ENCODE measurements at regions not wholly inside any gene's neighbourhood (a gene's known extent, or its start where the extent isn't known, plus 50 kb on each side); places are given as distances from the start of the nearest gene placed in this dataset.

DNA sequence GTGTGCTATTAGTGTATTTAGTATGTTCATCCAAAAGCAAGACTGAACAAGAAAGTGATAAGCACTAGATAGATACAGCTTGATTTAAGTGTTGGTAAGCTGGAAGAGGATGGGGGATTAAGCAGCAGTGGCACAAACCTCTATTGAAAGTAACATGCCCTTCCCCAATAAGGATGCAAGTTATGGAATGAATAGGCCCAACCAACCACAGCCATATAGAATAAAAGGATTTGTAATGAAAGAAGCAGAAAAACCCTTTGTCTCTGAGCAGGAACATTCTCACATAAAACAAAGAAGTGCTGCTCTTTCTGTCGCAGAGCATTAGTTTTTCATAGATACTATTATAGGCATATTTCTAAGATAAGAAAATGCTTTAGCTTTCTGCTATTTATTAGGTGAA lies 310.7 kb downstream of the IPO8 start:
- H3K27me3 Mint-ChIP-seq (ENCODE audit: unreplicated experiment) = peaks cover 11% of the 10 kb centered on the region
- H3K4me1 Mint-ChIP-seq (ENCODE audit: unreplicated experiment) = no peaks in the 10 kb centered on the region
- no peak overlapping the region for H3K27ac Mint-ChIP-seq (ENCODE audit: unreplicated experiment)
- H3K36me3 Mint-ChIP-seq (ENCODE audit: unreplicated experiment) = no peaks in the 10 kb centered on the region
- H3K4me3 Mint-ChIP-seq (ENCODE audit: unreplicated experiment) = no peak overlapping the region
- H3K9me3 Mint-ChIP-seq (ENCODE audit: unreplicated experiment) = peaks cover 4% of the 10 kb centered on the region
- TF ChIP-seq, protein P1, sequence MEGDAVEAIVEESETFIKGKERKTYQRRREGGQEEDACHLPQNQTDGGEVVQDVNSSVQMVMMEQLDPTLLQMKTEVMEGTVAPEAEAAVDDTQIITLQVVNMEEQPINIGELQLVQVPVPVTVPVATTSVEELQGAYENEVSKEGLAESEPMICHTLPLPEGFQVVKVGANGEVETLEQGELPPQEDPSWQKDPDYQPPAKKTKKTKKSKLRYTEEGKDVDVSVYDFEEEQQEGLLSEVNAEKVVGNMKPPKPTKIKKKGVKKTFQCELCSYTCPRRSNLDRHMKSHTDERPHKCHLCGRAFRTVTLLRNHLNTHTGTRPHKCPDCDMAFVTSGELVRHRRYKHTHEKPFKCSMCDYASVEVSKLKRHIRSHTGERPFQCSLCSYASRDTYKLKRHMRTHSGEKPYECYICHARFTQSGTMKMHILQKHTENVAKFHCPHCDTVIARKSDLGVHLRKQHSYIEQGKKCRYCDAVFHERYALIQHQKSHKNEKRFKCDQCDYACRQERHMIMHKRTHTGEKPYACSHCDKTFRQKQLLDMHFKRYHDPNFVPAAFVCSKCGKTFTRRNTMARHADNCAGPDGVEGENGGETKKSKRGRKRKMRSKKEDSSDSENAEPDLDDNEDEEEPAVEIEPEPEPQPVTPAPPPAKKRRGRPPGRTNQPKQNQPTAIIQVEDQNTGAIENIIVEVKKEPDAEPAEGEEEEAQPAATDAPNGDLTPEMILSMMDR (IDR thresholded peaks at IDR 0.05) = no peak
- no peak for DNase-seq (ENCODE audit: extremely low spot score, unreplicated experiment)

DNA sequence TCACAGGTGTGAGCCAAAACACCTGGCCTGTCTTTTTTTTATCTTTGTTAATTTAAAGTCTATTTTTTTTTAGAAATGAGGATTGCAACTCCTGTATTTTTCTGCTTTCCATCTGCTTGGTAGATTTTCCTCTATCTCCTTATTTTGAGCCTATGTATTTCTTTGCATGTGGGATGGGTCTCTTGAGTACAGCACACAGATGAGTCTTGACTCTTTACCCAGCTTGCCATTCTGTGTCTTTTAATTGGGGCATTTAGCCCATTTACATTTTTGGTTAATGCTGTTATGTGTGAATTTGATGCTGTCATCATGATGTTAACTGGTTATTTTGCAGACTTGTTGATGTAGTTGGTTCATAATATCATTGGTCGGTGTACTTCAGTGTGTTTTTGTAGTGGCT lies 317.4 kb downstream of the IPO8 start:
- Mint-ChIP-seq H3K27me3 (ENCODE audit: unreplicated experiment) (peaks cover 14% of the 10 kb centered on the region), H3K9me3 (ENCODE audit: unreplicated experiment) (no peaks in the 10 kb centered on the region)
- TF ChIP-seq, protein P1 (IDR thresholded peaks at IDR 0.05) = no peak

DNA sequence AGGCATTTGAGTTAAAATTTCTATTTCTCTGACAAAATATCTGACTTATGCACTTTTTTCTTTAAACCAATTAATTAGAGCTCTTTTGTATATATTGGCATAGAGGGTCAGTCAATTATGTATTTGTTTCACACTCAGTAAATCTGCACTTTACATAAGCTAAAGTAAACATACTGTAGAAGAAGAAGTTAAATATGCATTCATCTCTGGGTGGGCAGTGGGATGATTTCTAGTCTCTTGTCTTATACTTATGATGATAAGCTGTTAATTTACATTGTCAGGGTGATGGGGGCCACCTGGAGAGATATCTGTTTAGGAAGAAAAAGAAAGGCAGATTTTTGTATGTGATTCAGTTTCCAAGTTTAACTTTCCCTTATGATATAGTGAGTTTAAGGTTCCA lies 330.8 kb downstream of the IPO8 start:
- no peaks in the 10 kb centered on the region for H3K9me3 Mint-ChIP-seq (ENCODE audit: unreplicated experiment)
- no peak for DNase-seq (ENCODE audit: extremely low spot score, unreplicated experiment)
- H3K4me1 Mint-ChIP-seq (ENCODE audit: unreplicated experiment) = no peaks in the 10 kb centered on the region
- no peaks in the 10 kb centered on the region for H3K36me3 Mint-ChIP-seq (ENCODE audit: unreplicated experiment)
- H3K27ac Mint-ChIP-seq (ENCODE audit: unreplicated experiment) = no peak overlapping the region
- TF ChIP-seq, protein P1 (IDR thresholded peaks at IDR 0.05) = no peak
- H3K4me3 Mint-ChIP-seq (ENCODE audit: unreplicated experiment) = no peak overlapping the region
- H3K27me3 Mint-ChIP-seq (ENCODE audit: unreplicated experiment) = peaks cover 19% of the 10 kb centered on the region

More for the DNA sequence above, 317.4 kb downstream of the IPO8 start:
- no peak overlapping the region for H3K27ac Mint-ChIP-seq (ENCODE audit: unreplicated experiment)
- H3K4me1 Mint-ChIP-seq (ENCODE audit: unreplicated experiment) = no peaks in the 10 kb centered on the region
- no peak for DNase-seq (ENCODE audit: extremely low spot score, unreplicated experiment)
- no peaks in the 10 kb centered on the region for H3K36me3 Mint-ChIP-seq (ENCODE audit: unreplicated experiment)
- no peak overlapping the region for H3K4me3 Mint-ChIP-seq (ENCODE audit: unreplicated experiment)

DNA sequence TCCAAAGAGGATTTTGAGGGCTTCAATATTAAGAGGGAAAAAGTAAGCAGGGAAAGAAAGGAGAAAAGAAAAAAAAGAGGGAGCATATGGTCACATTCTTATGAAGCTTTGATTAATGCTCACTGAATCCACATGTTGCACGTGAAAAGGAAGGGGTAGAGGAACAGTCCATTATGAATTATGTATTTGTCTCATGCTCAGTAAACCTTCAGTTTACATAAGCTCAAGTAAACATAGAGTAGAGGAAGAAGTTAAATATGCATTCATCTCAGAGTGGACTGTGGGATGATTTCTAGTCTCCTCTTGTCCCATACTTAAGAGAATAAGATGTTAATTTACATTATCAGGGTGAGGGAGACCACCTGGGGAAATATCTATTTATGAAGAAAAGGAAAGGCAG lies 334.5 kb downstream of the IPO8 start:
- H3K27ac Mint-ChIP-seq (ENCODE audit: unreplicated experiment) = no peak overlapping the region
- no peaks in the 10 kb centered on the region for H3K36me3 Mint-ChIP-seq (ENCODE audit: unreplicated experiment)
- TF ChIP-seq, protein P1 (IDR thresholded peaks at IDR 0.05) = no peak
- peaks cover 25% of the 10 kb centered on the region for H3K27me3 Mint-ChIP-seq (ENCODE audit: unreplicated experiment)
- H3K9me3 Mint-ChIP-seq (ENCODE audit: unreplicated experiment) = no peaks in the 10 kb centered on the region
- H3K4me1 Mint-ChIP-seq (ENCODE audit: unreplicated experiment) = no peaks in the 10 kb centered on the region
- DNase-seq (ENCODE audit: extremely low spot score, unreplicated experiment) = no peak
- no peak overlapping the region for H3K4me3 Mint-ChIP-seq (ENCODE audit: unreplicated experiment)

DNA sequence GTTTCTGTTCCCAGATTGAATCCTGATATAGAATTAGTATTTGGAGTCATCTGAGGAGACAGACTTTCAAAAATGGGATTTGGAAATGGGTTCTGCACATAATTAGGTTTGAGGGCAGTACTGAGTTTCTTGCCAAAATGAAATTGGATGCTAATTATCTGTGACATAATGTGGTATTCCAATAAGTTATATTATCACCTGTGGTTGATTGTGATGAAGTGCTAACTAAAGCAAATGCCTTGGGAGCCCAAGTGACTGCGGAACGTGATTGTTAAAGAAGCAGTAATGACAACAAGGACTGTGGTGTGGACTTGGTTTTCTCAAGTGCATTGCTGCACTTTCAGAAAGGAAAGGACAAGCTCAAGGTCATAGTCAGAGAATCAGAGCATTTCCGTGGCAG lies 337.0 kb downstream of the IPO8 start:
- Mint-ChIP-seq H3K4me3 (ENCODE audit: unreplicated experiment) (no peak overlapping the region), H3K27me3 (ENCODE audit: unreplicated experiment) (peaks cover 13% of the 10 kb centered on the region), H3K4me1 (ENCODE audit: unreplicated experiment) (no peaks in the 10 kb centered on the region), H3K36me3 (ENCODE audit: unreplicated experiment) (no peaks in the 10 kb centered on the region), H3K27ac (ENCODE audit: unreplicated experiment) (no peak overlapping the region), H3K9me3 (ENCODE audit: unreplicated experiment) (no peaks in the 10 kb centered on the region)
- DNase-seq (ENCODE audit: extremely low spot score, unreplicated experiment) = no peak
- TF ChIP-seq, protein P1 (IDR thresholded peaks at IDR 0.05) = no peak

Measured in osteocyte (in vitro differentiated cells).